ENCODE measurements at regions not wholly inside any gene's neighbourhood (a gene's known extent, or its start where the extent isn't known, plus 50 kb on each side); places are given as distances from the start of the nearest gene placed in this dataset.

- TF ChIP-seq CTCF (IDR thresholded peaks at IDR 0.05; ENCODE audit: borderline replicate concordance, extremely low read depth, low read length, poor library complexity, severe bottlenecking), result no peak
- TF ChIP-seq EZH2 (IDR thresholded peaks at IDR 0.05; ENCODE audit: borderline replicate concordance, low read depth, low read length, severe bottlenecking), result no peak
Observed at GRCh38 chr5:74430631-74431289, 209.8 kb downstream of the ENC1 start.
